ENCODE measurements at regions not wholly inside any gene's neighbourhood (a gene's known extent, or its start where the extent isn't known, plus 50 kb on each side); places are given as distances from the start of the nearest gene placed in this dataset.

GRCh38 chr5:57576317-57576716, 93.7 kb upstream of the ACTBL2 start:
- TF ChIP-seq, protein P1, sequence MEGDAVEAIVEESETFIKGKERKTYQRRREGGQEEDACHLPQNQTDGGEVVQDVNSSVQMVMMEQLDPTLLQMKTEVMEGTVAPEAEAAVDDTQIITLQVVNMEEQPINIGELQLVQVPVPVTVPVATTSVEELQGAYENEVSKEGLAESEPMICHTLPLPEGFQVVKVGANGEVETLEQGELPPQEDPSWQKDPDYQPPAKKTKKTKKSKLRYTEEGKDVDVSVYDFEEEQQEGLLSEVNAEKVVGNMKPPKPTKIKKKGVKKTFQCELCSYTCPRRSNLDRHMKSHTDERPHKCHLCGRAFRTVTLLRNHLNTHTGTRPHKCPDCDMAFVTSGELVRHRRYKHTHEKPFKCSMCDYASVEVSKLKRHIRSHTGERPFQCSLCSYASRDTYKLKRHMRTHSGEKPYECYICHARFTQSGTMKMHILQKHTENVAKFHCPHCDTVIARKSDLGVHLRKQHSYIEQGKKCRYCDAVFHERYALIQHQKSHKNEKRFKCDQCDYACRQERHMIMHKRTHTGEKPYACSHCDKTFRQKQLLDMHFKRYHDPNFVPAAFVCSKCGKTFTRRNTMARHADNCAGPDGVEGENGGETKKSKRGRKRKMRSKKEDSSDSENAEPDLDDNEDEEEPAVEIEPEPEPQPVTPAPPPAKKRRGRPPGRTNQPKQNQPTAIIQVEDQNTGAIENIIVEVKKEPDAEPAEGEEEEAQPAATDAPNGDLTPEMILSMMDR (IDR thresholded peaks at IDR 0.05; ENCODE audit: low read depth, low read length): no peak
- H3K9me3 ChIP-seq (ENCODE audit: control insufficient read depth, insufficient read depth, low read length): no peaks in the 10 kb centered on the region
- CTCF ChIA-PET: no interaction called here
- H3K27ac ChIP-seq (ENCODE audit: low read depth, low read length): no peak overlapping the region
- H3K4me3 ChIP-seq (ENCODE audit: low read depth, low read length): no peak overlapping the region
- POLR2A ChIA-PET: no interaction called here
- DNase-seq (ENCODE audit: low read depth, low spot score): no peak
- H3K27me3 ChIP-seq (ENCODE audit: control insufficient read depth, insufficient read depth, low read length): no peaks in the 10 kb centered on the region

DNA sequence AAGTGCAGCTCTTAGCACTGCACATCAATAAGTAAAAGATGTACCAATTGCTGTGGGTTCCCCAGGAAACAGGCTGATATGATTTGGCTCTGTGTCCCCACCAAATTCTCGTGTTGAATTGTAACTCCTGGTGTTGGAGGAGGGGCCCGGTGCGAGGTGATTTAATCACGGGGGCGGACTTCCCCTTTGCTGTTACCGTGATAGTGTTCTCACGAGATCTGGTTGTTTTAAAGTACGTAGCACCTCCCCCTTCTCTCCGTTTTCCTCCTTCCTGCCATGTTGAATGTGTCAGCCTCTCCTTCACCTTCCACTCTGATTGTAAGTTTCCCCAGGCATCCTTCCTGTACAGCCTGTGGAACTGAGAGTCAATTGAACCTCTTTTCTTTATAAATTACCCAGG, 93.2 kb upstream of the ACTBL2 start:
- POLR2A ChIA-PET: no interaction called here
- TF ChIP-seq, protein P1 (IDR thresholded peaks at IDR 0.05; ENCODE audit: low read depth, low read length): no peak
- DNase-seq (ENCODE audit: low read depth, low spot score): no peak
- Histone ChIP-seq H3K27ac (ENCODE audit: low read depth, low read length) (no peak overlapping the region), H3K27me3 (ENCODE audit: control insufficient read depth, insufficient read depth, low read length) (no peaks in the 10 kb centered on the region), H3K4me3 (ENCODE audit: low read depth, low read length) (no peak overlapping the region), H3K9me3 (ENCODE audit: control insufficient read depth, insufficient read depth, low read length) (no peaks in the 10 kb centered on the region; the same call in 1 of the 2 replicates)
- CTCF ChIA-PET: no interaction called here

DNA sequence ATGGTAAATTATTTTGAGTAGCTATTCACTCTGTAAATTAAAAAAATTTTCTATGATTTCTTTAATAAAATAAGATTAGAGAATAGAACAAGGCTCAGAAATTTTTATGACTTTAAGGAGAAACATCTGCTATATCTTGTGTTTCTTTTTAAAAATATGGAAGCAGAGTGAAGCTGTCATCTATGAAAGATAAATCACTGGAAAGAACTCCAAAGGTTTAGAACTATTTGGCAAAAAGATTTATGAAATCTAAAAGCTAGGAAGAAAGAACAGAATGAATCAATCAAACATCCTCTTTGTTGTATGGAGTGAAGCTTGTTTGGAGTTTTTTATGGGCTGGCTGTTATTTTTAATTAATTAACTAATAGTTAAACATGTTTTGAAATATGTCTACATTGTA, 89.8 kb upstream of the ACTBL2 start:
- TF ChIP-seq, protein P1 (IDR thresholded peaks at IDR 0.05; ENCODE audit: low read depth, low read length): no peak
- H3K27ac ChIP-seq (ENCODE audit: low read depth, low read length): no peak overlapping the region
- no peak overlapping the region for H3K4me3 ChIP-seq (ENCODE audit: low read depth, low read length)
- no peak for DNase-seq (ENCODE audit: low read depth, low spot score)
- peaks cover 4% of the 10 kb centered on the region; the same call in 1 of the 2 replicates for H3K9me3 ChIP-seq (ENCODE audit: control insufficient read depth, insufficient read depth, low read length)
- POLR2A ChIA-PET: no interaction called here
- CTCF ChIA-PET: interaction anchor here (0.6 kb wide), 1 partner anchor 11 kb away, joined by 6 read pairs; no protein-coding TSS in a partner anchor
- no peaks in the 10 kb centered on the region for H3K27me3 ChIP-seq (ENCODE audit: control insufficient read depth, insufficient read depth, low read length)

GRCh38 chr5:57569601-57570000, 87.0 kb upstream of the ACTBL2 start:
- TF ChIP-seq, protein P1 (IDR thresholded peaks at IDR 0.05; ENCODE audit: low read depth, low read length): no peak
- CTCF ChIA-PET: interaction anchor here (0.5 kb wide), 1 partner anchor 71 kb away, joined by 3 read pairs; no protein-coding TSS in a partner anchor

DNA sequence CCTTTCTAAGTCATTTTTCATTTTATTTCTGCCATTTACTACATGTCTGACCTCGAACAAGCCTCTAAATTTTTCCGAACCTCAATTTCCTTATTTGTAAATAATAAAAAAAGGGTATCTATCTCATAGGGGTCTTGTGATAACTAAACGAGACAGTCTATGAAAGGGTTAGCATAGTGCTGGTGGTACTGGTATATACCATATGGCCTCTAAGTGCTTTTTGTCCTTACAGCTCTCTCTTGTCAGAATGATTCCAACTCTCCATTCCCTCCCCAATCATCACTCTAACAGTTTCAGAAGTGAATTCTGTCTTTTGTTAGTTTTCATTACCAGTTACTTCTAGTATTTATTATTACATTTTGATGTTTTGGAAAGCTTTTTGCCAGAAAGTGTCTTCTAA, 85.5 kb upstream of the ACTBL2 start:
- H3K4me3 ChIP-seq (ENCODE audit: low read depth, low read length): no peak overlapping the region

More at GRCh38 chr5:57569601-57570000, 87.0 kb upstream of the ACTBL2 start:
- no peaks in the 10 kb centered on the region for H3K27me3 ChIP-seq (ENCODE audit: control insufficient read depth, insufficient read depth, low read length)
- peaks cover 4% of the 10 kb centered on the region; the same call in 1 of the 2 replicates for H3K9me3 ChIP-seq (ENCODE audit: control insufficient read depth, insufficient read depth, low read length)
- no peak overlapping the region for H3K4me3 ChIP-seq (ENCODE audit: low read depth, low read length)
- no peak for DNase-seq (ENCODE audit: low read depth, low spot score)
- no peak overlapping the region for H3K27ac ChIP-seq (ENCODE audit: low read depth, low read length)
- POLR2A ChIA-PET: no interaction called here

More for the DNA sequence above, 85.5 kb upstream of the ACTBL2 start:
- Histone ChIP-seq H3K27me3 (ENCODE audit: control insufficient read depth, insufficient read depth, low read length) (no peaks in the 10 kb centered on the region), H3K9me3 (ENCODE audit: control insufficient read depth, insufficient read depth, low read length) (peaks cover 4% of the 10 kb centered on the region; the same call in 1 of the 2 replicates), H3K27ac (ENCODE audit: low read depth, low read length) (no peak overlapping the region)
- TF ChIP-seq, protein P1 (IDR thresholded peaks at IDR 0.05; ENCODE audit: low read depth, low read length): no peak
- ChIA-PET CTCF (no interaction called here), POLR2A (no interaction called here)
- DNase-seq (ENCODE audit: low read depth, low spot score): no peak
